ENCODE measurements at regions not wholly inside any gene's neighbourhood (a gene's known extent, or its start where the extent isn't known, plus 50 kb on each side); places are given as distances from the start of the nearest gene placed in this dataset.

- no peak for DNase-seq (ENCODE audit: low spot score)
Observed at GRCh38 chr18:8458546-8459215, 150.6 kb upstream of the RAB12 start.

- no peak for DNase-seq (ENCODE audit: low spot score)
Observed at GRCh38 chr18:8460748-8461147, 148.5 kb upstream of the RAB12 start.

GRCh38 chr18:8461544-8461943, 147.7 kb upstream of the RAB12 start:
- DNase-seq (ENCODE audit: low spot score) = no peak

GRCh38 chr18:8462651-8463185, 146.5 kb upstream of the RAB12 start:
- DNase-seq (ENCODE audit: low spot score) = no peak

GRCh38 chr18:8463791-8464190, 145.4 kb upstream of the RAB12 start:
- DNase-seq (ENCODE audit: low spot score) = no peak

- DNase-seq (ENCODE audit: low spot score) = no peak
Observed at GRCh38 chr18:8468191-8468590, 141.0 kb upstream of the RAB12 start.

- DNase-seq (ENCODE audit: low spot score) = no peak
Observed at GRCh38 chr18:8468921-8469335, 140.3 kb upstream of the RAB12 start.

GRCh38 chr18:8469544-8470130, 139.6 kb upstream of the RAB12 start:
- no peak for DNase-seq (ENCODE audit: low spot score)

- no peak for DNase-seq (ENCODE audit: low spot score)
Observed at GRCh38 chr18:8471372-8471771, 137.9 kb upstream of the RAB12 start.

- no peak for DNase-seq (ENCODE audit: low spot score)
Observed at GRCh38 chr18:8474661-8475060, 134.6 kb upstream of the RAB12 start.

GRCh38 chr18:8477615-8478014, 131.6 kb upstream of the RAB12 start:
- no peak for DNase-seq (ENCODE audit: low spot score)

GRCh38 chr18:8478166-8478967, 130.9 kb upstream of the RAB12 start:
- peak; percentile 46 for DNase-seq (ENCODE audit: low spot score)

- no peak for DNase-seq (ENCODE audit: low spot score)
Observed at GRCh38 chr18:8478968-8479370, 130.3 kb upstream of the RAB12 start.

GRCh38 chr18:8479789-8480188, 129.4 kb upstream of the RAB12 start:
- no peak for DNase-seq (ENCODE audit: low spot score)

- DNase-seq (ENCODE audit: low spot score) = peak; percentile 54
Observed at GRCh38 chr18:8480506-8481328, 128.5 kb upstream of the RAB12 start.

GRCh38 chr18:8484951-8485350, 124.3 kb upstream of the RAB12 start:
- DNase-seq (ENCODE audit: low spot score) = no peak

GRCh38 chr18:8489761-8490160, 119.5 kb upstream of the RAB12 start:
- DNase-seq (ENCODE audit: low spot score) = no peak

GRCh38 chr18:8491516-8491915, 117.7 kb upstream of the RAB12 start:
- no peak for DNase-seq (ENCODE audit: low spot score)

- no peak for DNase-seq (ENCODE audit: low spot score)
Observed at GRCh38 chr18:8493141-8493540, 116.1 kb upstream of the RAB12 start.

- no peak for DNase-seq (ENCODE audit: low spot score)
Observed at GRCh38 chr18:8496186-8496585, 113.1 kb upstream of the RAB12 start.

GRCh38 chr18:8498905-8499304, 110.3 kb upstream of the RAB12 start:
- DNase-seq (ENCODE audit: low spot score) = no peak
